ENCODE measurements at regions not wholly inside any gene's neighbourhood (a gene's known extent, or its start where the extent isn't known, plus 50 kb on each side); places are given as distances from the start of the nearest gene placed in this dataset.

GRCh38 chr10:25084447-25084846 lies 68.0 kb downstream of the THNSL1 start:
- in situ Hi-C loops (cut with HindIII; ENCODE audit: low sequenced_read_pairs): no loop called here
- H3K4me3 ChIP-seq (ENCODE audit: low read depth, low read length): no peak overlapping the region
- no peak for DNase-seq (ENCODE audit: low read depth)
- no peak for TF ChIP-seq CTCF (IDR thresholded peaks at IDR 0.05; ENCODE audit: low read depth, low read length, missing control alignments)

DNA sequence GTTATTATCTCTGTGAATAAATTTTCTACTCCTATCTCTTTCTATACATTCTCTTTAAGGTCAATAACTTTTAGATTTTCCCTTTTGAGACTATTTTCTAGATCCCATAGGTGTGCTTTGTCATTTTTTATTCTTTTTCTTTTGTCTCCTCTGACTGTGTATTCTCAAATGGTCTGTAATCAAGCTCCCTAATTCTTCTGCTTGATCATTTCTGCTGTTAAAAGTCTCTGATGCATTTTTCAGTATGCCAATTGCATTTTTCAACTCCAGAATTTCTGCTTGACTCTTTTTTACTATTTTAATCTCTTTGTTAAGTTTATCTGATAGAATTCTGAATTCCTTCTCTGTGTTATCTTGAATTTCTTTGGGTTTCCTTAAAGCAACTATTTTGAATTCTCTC lies 78.2 kb downstream of the THNSL1 start:
- no peak for DNase-seq (ENCODE audit: low read depth)
- no peak for TF ChIP-seq CTCF (IDR thresholded peaks at IDR 0.05; ENCODE audit: low read depth, low read length, missing control alignments)
- in situ Hi-C loops (cut with HindIII; ENCODE audit: low sequenced_read_pairs): no loop called here
- H3K4me3 ChIP-seq (ENCODE audit: low read depth, low read length): no peak overlapping the region

- H3K4me3 ChIP-seq (ENCODE audit: low read depth, low read length): no peak overlapping the region
- DNase-seq (ENCODE audit: low read depth): no peak
- no peak for TF ChIP-seq CTCF (IDR thresholded peaks at IDR 0.05; ENCODE audit: low read depth, low read length, missing control alignments)
- in situ Hi-C loops (cut with HindIII; ENCODE audit: low sequenced_read_pairs): no loop called here
Measured at GRCh38 chr10:25097669-25098411, 77.0 kb upstream of the GPR158 start.

DNA sequence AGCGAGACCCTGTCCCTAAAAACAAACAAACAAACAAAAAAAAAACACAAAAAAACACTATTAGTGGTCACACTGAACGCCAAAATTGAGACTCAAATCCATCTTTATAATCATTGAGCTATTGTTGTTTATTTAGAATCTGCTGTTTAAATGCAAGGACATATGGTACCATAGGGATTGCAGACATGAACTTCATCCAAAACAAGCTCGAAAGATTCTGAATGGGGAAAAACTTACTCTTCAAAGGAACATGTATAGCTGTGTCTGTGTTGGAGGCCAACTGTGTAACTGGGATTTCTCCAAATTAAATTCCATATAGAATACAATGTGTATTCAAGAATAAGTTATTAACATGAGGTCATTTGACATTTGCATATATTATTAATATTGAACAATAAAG lies 74.7 kb upstream of the GPR158 start:
- no peak for DNase-seq (ENCODE audit: low read depth)
- no peak overlapping the region for H3K4me3 ChIP-seq (ENCODE audit: low read depth, low read length)
- no peak for TF ChIP-seq CTCF (IDR thresholded peaks at IDR 0.05; ENCODE audit: low read depth, low read length, missing control alignments)
- in situ Hi-C loops (cut with HindIII; ENCODE audit: low sequenced_read_pairs): no loop called here

DNA sequence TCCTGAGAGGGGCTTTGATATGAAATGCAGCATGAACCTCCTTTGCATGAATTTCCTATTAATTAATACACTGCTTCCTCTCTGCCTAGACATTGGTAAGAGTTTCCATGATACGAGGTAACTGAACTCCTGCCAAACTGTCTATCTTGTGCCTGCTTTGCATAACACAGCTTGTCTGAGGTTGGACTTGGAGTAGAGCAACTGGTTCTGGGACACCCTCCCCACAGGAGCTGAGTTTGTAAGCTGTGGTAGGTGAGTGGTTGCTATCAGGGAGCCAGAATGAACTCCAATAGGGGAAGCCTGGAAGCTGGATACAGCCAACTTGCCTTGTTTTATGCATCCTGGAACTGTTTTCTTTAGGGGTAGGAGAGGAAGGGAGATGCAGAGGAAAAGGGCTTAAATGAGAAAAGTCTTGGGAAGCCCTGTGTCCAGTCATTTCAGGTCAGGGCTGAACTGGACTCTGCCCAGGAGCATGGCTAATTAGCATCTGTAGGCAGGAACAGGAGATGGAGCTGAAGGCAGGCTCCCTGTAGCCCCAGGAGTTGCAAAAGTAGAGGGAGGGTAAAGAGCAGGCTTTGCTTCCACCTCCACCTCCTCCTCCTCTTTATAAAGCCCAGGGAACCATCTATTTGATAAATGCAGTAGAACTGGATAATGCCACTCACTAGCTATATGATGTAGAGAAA lies 73.2 kb upstream of the GPR158 start:
- in situ Hi-C loops (cut with HindIII; ENCODE audit: low sequenced_read_pairs): no loop called here
- H3K4me3 ChIP-seq (ENCODE audit: low read depth, low read length): no peak overlapping the region
- DNase-seq (ENCODE audit: low read depth): no peak
- TF ChIP-seq CTCF (IDR thresholded peaks at IDR 0.05; ENCODE audit: low read depth, low read length, missing control alignments): no peak

- in situ Hi-C loops (cut with HindIII; ENCODE audit: low sequenced_read_pairs): no loop called here
- H3K4me3 ChIP-seq (ENCODE audit: low read depth, low read length): no peak overlapping the region
- DNase-seq (ENCODE audit: low read depth): no peak
- TF ChIP-seq CTCF (IDR thresholded peaks at IDR 0.05; ENCODE audit: low read depth, low read length, missing control alignments): no peak
Measured at GRCh38 chr10:25102147-25102822, 72.5 kb upstream of the GPR158 start.

Data from astrocyte of the cerebellum (primary cell).